ENCODE measurements at regions not wholly inside any gene's neighbourhood (a gene's known extent, or its start where the extent isn't known, plus 50 kb on each side); places are given as distances from the start of the nearest gene placed in this dataset.

- H3F3A ChIP-seq (ENCODE audit: insufficient read depth): no peaks in the 10 kb centered on the region
- no peaks in the 10 kb centered on the region for H4K20me1 ChIP-seq (ENCODE audit: low read depth, low read length)
- H3K4me2 ChIP-seq (ENCODE audit: low read depth, low read length, poor library complexity, severe bottlenecking): no peak overlapping the region
- H3K9me3 ChIP-seq (ENCODE audit: insufficient read depth, low read length): no peaks in the 10 kb centered on the region
- H3K9ac ChIP-seq (ENCODE audit: low read length): no peak overlapping the region
- H3K4me3 ChIP-seq (ENCODE audit: insufficient read depth, low read length, poor library complexity, severe bottlenecking): no peak overlapping the region
- no peak overlapping the region for H2AFZ ChIP-seq (ENCODE audit: low read depth, low read length, severe bottlenecking)
- H3K27ac ChIP-seq (ENCODE audit: low read depth, low read length): no peak overlapping the region
- H3K79me2 ChIP-seq (ENCODE audit: insufficient read depth, low read length): no peaks in the 10 kb centered on the region
- no peaks in the 10 kb centered on the region for H3K9me2 ChIP-seq (replicated peaks; ENCODE audit: insufficient read depth, low read length)
- H3K36me3 ChIP-seq (ENCODE audit: low read length): no peaks in the 10 kb centered on the region
- TF ChIP-seq CTCF (IDR thresholded peaks at IDR 0.05; ENCODE audit: insufficient read depth, low read length, poor library complexity, severe bottlenecking): no peak
- no peak for TF ChIP-seq EZH2phosphoT487 (conservative IDR thresholded peaks at IDR 0.05; ENCODE audit: low read length)
- no peaks in the 10 kb centered on the region for H3K27me3 ChIP-seq (ENCODE audit: low read length)
These were observed 747.3 kb upstream of the CELF2 start for GRCh38 chr10:10270126-10271050.

- Histone ChIP-seq H3K9me3 (ENCODE audit: insufficient read depth, low read length) (no peaks in the 10 kb centered on the region), H3K27me3 (ENCODE audit: low read length) (no peaks in the 10 kb centered on the region), H3K9ac (ENCODE audit: low read length) (no peak overlapping the region), H2AFZ (ENCODE audit: low read depth, low read length, severe bottlenecking) (no peak overlapping the region), H3K4me2 (ENCODE audit: low read depth, low read length, poor library complexity, severe bottlenecking) (no peak overlapping the region), H4K20me1 (ENCODE audit: low read depth, low read length) (no peaks in the 10 kb centered on the region), H3K79me2 (ENCODE audit: insufficient read depth, low read length) (no peaks in the 10 kb centered on the region), H3F3A (ENCODE audit: insufficient read depth) (no peaks in the 10 kb centered on the region), H3K36me3 (ENCODE audit: low read length) (no peaks in the 10 kb centered on the region), H3K27ac (ENCODE audit: low read depth, low read length) (no peak overlapping the region), H3K4me3 (ENCODE audit: insufficient read depth, low read length, poor library complexity, severe bottlenecking) (no peak overlapping the region), H3K9me2 (replicated peaks; ENCODE audit: insufficient read depth, low read length) (no peaks in the 10 kb centered on the region)
- TF ChIP-seq EZH2phosphoT487 (conservative IDR thresholded peaks at IDR 0.05; ENCODE audit: low read length): no peak
- no peak for TF ChIP-seq CTCF (IDR thresholded peaks at IDR 0.05; ENCODE audit: insufficient read depth, low read length, poor library complexity, severe bottlenecking)
These were observed 746.0 kb upstream of the CELF2 start for GRCh38 chr10:10271639-10272192.

GRCh38 chr10:10273661-10274060 is 744.0 kb upstream of the CELF2 start:
- no peak for TF ChIP-seq EZH2phosphoT487 (conservative IDR thresholded peaks at IDR 0.05; ENCODE audit: low read length)
- no peak for TF ChIP-seq CTCF (IDR thresholded peaks at IDR 0.05; ENCODE audit: insufficient read depth, low read length, poor library complexity, severe bottlenecking)
- Histone ChIP-seq H3K27me3 (ENCODE audit: low read length) (no peaks in the 10 kb centered on the region), H3K4me2 (ENCODE audit: low read depth, low read length, poor library complexity, severe bottlenecking) (no peak overlapping the region), H3K36me3 (ENCODE audit: low read length) (no peaks in the 10 kb centered on the region), H3K9me2 (replicated peaks; ENCODE audit: insufficient read depth, low read length) (no peaks in the 10 kb centered on the region), H3K9me3 (ENCODE audit: insufficient read depth, low read length) (no peaks in the 10 kb centered on the region), H3K9ac (ENCODE audit: low read length) (no peak overlapping the region), H3K4me3 (ENCODE audit: insufficient read depth, low read length, poor library complexity, severe bottlenecking) (no peak overlapping the region), H4K20me1 (ENCODE audit: low read depth, low read length) (no peaks in the 10 kb centered on the region), H3F3A (ENCODE audit: insufficient read depth) (no peaks in the 10 kb centered on the region), H3K79me2 (ENCODE audit: insufficient read depth, low read length) (no peaks in the 10 kb centered on the region), H2AFZ (ENCODE audit: low read depth, low read length, severe bottlenecking) (no peak overlapping the region), H3K27ac (ENCODE audit: low read depth, low read length) (no peak overlapping the region)
